GM21576 (cell line): ENCODE measurements at regions not wholly inside any gene's neighbourhood (a gene's known extent, or its start where the extent isn't known, plus 50 kb on each side); places are given as distances from the start of the nearest gene placed in this dataset.
A peak's percentile ranks its signal among the peaks of the same experiment; 100 is the strongest.

Experiments
- ATAC-seq: cut with Tn5 transposase; IDR thresholded peaks from one replicate; pipeline ENCODE4 v1.9.1; 2021; ENCODE audit warnings: mild to moderate bottlenecking, moderate library complexity; ENCODE audit not compliant: unreplicated experiment

DNA sequence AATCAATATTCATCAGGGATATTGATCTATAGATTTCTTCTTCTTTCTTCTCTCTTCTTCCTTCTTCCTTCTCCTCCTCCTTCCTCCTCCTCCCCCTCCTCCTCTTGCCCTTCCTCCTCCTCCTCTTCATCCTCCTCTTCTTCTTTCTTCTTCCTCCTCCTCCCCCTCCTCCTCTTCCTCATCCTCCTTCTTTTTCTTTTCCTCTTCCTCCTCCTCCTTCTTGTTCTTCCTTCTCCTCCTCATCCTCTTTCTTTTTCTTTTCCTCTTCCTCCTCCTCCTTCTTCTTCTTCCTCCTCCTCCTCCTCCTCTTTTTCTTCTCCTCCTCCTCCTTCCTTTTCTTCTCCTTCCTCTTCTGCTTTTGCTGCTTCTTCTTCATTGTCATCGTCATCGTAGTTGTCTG lies 52.4 kb upstream of the SERINC1 start:
- ATAC-seq, result no peak

GRCh38 chr6:122530440-122531046 lies 58.9 kb upstream of the SERINC1 start:
- peak; percentile 99 for ATAC-seq

DNA sequence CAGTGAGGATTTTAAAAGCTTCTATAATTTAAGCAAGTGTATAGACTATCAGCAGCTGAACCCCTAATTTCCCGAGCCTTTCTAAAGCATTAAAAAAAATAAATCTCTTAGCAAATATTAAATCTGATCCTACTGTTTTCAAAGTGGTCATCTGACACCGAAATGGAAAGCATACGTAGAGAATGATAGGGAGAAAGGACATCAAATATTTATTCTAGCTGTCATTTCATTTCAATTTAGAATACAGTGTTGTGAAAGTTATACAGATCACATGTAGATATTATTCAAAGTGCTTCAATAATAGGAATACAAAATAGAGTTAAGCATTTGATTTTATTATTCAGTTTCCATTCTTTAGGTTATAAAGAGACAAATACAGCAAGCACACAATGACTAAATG lies 61.9 kb upstream of the PKIB start:
- ATAC-seq, result no peak

GRCh38 chr6:122548820-122549219 lies 61.4 kb upstream of the PKIB start:
- ATAC-seq, result no peak

- ATAC-seq, result no peak
These were observed 56.5 kb upstream of the PKIB start for GRCh38 chr6:122553697-122554096.

GRCh38 chr6:122555561-122555960 lies 54.6 kb upstream of the PKIB start:
- no peak for ATAC-seq

DNA sequence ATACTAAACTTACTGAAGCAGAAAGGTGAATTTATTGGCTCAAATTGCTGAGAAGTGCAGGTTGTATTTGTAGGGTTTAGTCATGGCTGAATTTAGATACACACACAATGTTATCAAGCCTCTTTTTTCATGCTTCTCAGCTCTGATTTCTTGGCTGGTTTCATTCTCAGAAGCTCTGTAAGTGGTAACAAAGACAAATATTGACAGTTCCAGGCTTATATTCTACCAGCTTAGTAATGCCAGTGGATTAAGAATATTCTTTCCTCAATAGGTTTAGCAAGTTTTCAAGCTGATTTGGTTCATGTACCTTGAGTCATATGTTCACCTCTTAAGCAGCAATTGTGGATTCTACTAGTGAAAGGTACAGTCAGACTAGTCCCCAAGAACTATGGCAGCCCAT lies 52.1 kb upstream of the PKIB start:
- ATAC-seq, result no peak
